Naive thymus-derived CD4-positive, alpha-beta T cell (primary cell): ENCODE measurements at regions not wholly inside any gene's neighbourhood (a gene's known extent, or its start where the extent isn't known, plus 50 kb on each side); places are given as distances from the start of the nearest gene placed in this dataset.

ENCODE experiments used
- ATAC-seq: fragments of 150-1000 bp; cut with Tn5 transposase; 2 replicates; pipeline ENCODE4 v1.10.0; 2021; ENCODE audit warnings: mild to moderate bottlenecking, moderate library complexity
- CTCF ChIA-PET: fragments of 350-600 bp; sonication (Branson Sonifier 250); formaldehyde crosslinking; loops from one replicate; lab custom pipeline; 2021; ENCODE audit warnings: antibody characterized with exemption; lab: Charles Lee
- POLR2A ChIA-PET: fragments of 350-600 bp; sonication (Branson Sonifier 250); formaldehyde crosslinking; loops from one replicate; lab custom pipeline; 2021; ENCODE audit warnings: antibody characterized with exemption, inconsistent platforms; lab: Charles Lee
- DNase-seq, 9 donors: peaks; one replicate each; pipeline versions ENCODE4 v3.0.0 to v3.0.0-alpha.2; 2020 to 2022; ENCODE audit warnings: mixed read lengths in 1 of 9
- H3K27ac ChIP-seq: one replicate; pipeline ENCODE4 v1.7.0; 2013; ENCODE audit warnings: mild to moderate bottlenecking, low read depth, low read length, moderate library complexity
- H3K27me3 ChIP-seq, 2 donors: one replicate each; pipeline ENCODE4 v1.7.0; 2013; ENCODE audit warnings: low read length in 2 of 2, mild to moderate bottlenecking in 2 of 2, moderate library complexity in 2 of 2; ENCODE audit not compliant: control insufficient read depth in 2 of 2, insufficient read depth in 2 of 2
- H3K36me3 ChIP-seq, 3 experiments: 1 replicate in 2 of 3; 2 replicates in 1 of 3; pipeline ENCODE4 v1.7.0; 2013; ENCODE audit warnings: low read length in 3 of 3, mild to moderate bottlenecking in 3 of 3, moderate library complexity in 1 of 3; ENCODE audit not compliant: insufficient read depth in 3 of 3, control insufficient read depth in 2 of 3
- H3K4me1 ChIP-seq, 2 donors: one replicate each; pipeline ENCODE4 v1.7.0; 2013; ENCODE audit warnings: low read length in 2 of 2, mild to moderate bottlenecking in 2 of 2, moderate library complexity in 1 of 2; ENCODE audit not compliant: control insufficient read depth in 2 of 2, insufficient read depth in 2 of 2
- H3K4me3 ChIP-seq: 2 replicates; pipeline ENCODE4 v1.7.0; 2013; ENCODE audit warnings: mild to moderate bottlenecking, low read length
- H3K9me3 ChIP-seq, 3 experiments: 1 replicate in 2 of 3; 2 replicates in 1 of 3; pipeline ENCODE4 v1.7.0; 2013; ENCODE audit warnings: low read length in 3 of 3; ENCODE audit not compliant: control insufficient read depth in 2 of 3
- H3K27ac Mint-ChIP-seq, 9 donors: one replicate each; pipeline ENCODE4 v1.8.0; 2020 to 2022; ENCODE audit warnings: mixed read lengths in 9 of 9, mild to moderate bottlenecking in 8 of 9, moderate library complexity in 5 of 9, inconsistent platforms in 2 of 9
- H3K27me3 Mint-ChIP-seq, 5 donors: one replicate each; pipeline ENCODE4 v1.8.0; 2021 to 2022; ENCODE audit warnings: mixed read lengths in 5 of 5, mild to moderate bottlenecking in 1 of 5
- H3K36me3 Mint-ChIP-seq, 5 donors: one replicate each; pipeline ENCODE4 v1.8.0; 2020 to 2022; ENCODE audit warnings: mixed read lengths in 5 of 5, mild to moderate bottlenecking in 3 of 5, inconsistent platforms in 1 of 5
- H3K4me1 Mint-ChIP-seq, 7 donors: one replicate each; pipeline ENCODE4 v1.8.0; 2020 to 2022; ENCODE audit warnings: mixed read lengths in 7 of 7, mild to moderate bottlenecking in 3 of 7, inconsistent platforms in 1 of 7
- H3K4me3 Mint-ChIP-seq, 10 donors: one replicate each; pipeline ENCODE4 v1.8.0; 2020 to 2022; ENCODE audit warnings: mild to moderate bottlenecking in 10 of 10, mixed read lengths in 10 of 10, moderate library complexity in 6 of 10, inconsistent platforms in 2 of 10
- H3K9me3 Mint-ChIP-seq, 11 donors: one replicate each; pipeline ENCODE4 v1.8.0; 2020 to 2022; ENCODE audit warnings: mixed read lengths in 11 of 11, mild to moderate bottlenecking in 4 of 11, inconsistent platforms in 1 of 11, moderate library complexity in 1 of 11
- intact Hi-C, 2 donors: fragments of 100-400 bp; cut with micrococcal nuclease; formaldehyde crosslinking; loops; one replicate each; pipeline ENCODE4 v1.15.1; 2023

- ATAC-seq (no peak), DNase-seq (no peak)
- Histone ChIP-seq H3K36me3 (no peaks in the 10 kb centered on the region), H3K27me3 (no peaks in the 10 kb centered on the region), H3K27ac (peak overlapping the region; percentile 99), H3K9me3 (no peaks in the 10 kb centered on the region), H3K4me1 (peaks cover 47 to 48% of the 10 kb centered on the region in 2 donors), H3K4me3 (peak overlapping the region; percentile 15)
- ChIA-PET POLR2A (interaction anchor here (0.8 to 5.2 kb wide), 13 partner anchors 12 to 278 kb away, joined by 3 to 37 read pairs (median 5); partner anchors contain the start of gene PTGER4), CTCF (interaction anchor here (1.2 to 2.4 kb wide), 3 partner anchors 30 to 275 kb away, joined by 4 to 10 read pairs (median 7); no protein-coding TSS in a partner anchor)
- H3K36me3 Mint-ChIP-seq = peaks cover 0 to 13% (median 3%) of the 10 kb centered on the region in 5 donors
- peak overlapping the region; percentile 95 to 100 (median 99) for H3K27ac Mint-ChIP-seq
- H3K27me3 Mint-ChIP-seq = no peaks in the 10 kb centered on the region
- peaks cover 0 to 15% (median 1%) of the 10 kb centered on the region in 11 donors for H3K9me3 Mint-ChIP-seq
- peaks cover 36 to 69% (median 57%) of the 10 kb centered on the region in 7 donors for H3K4me1 Mint-ChIP-seq
- intact Hi-C loops = loop anchor here (1.0 to 2.0 kb wide), 15 partner anchors 18 to 424 kb away; partner anchors contain the start of genes PTGER4 (in 2 of the 2), RPL37 (in 1 of the 2) and TTC33 (in 1 of the 2)
- H3K4me3 Mint-ChIP-seq = peak overlapping the region; percentile 49 to 87 (median 80)
These were observed 268.6 kb upstream of the PTGER4 start for GRCh38 chr5:40410964-40411635.

- DNase-seq (peak; percentile 23 to 98 (median 93)), ATAC-seq (peak; percentile 91)
- H3K27ac Mint-ChIP-seq = peak overlapping the region; percentile 95 to 100 (median 99)
- no peaks in the 10 kb centered on the region for H3K27me3 ChIP-seq
- intact Hi-C loops = loop anchor here (1.0 to 2.0 kb wide), 15 partner anchors 19 to 425 kb away; partner anchors contain the start of genes PTGER4 (in 2 of the 2), RPL37 (in 1 of the 2) and TTC33 (in 1 of the 2)
- H3K9me3 ChIP-seq = no peaks in the 10 kb centered on the region
- CTCF ChIA-PET = interaction anchor here (1.2 to 2.4 kb wide), 3 partner anchors 31 to 276 kb away, joined by 4 to 10 read pairs (median 7); no protein-coding TSS in a partner anchor
- peaks cover 0 to 16% (median 1%) of the 10 kb centered on the region in 11 donors for H3K9me3 Mint-ChIP-seq
- peak overlapping the region; percentile 49 to 87 (median 80) for H3K4me3 Mint-ChIP-seq
- POLR2A ChIA-PET = interaction anchor here (0.6 to 5.2 kb wide), 21 partner anchors 11 to 279 kb away, joined by 3 to 37 read pairs (median 5); partner anchors contain the start of gene PTGER4
- H3K27ac ChIP-seq = peak overlapping the region; percentile 99
- H3K36me3 ChIP-seq = no peaks in the 10 kb centered on the region
- no peaks in the 10 kb centered on the region for H3K27me3 Mint-ChIP-seq
- H3K4me1 ChIP-seq = peaks cover 54 to 56% of the 10 kb centered on the region in 2 donors
- H3K36me3 Mint-ChIP-seq = peaks cover 0 to 13% (median 3%) of the 10 kb centered on the region in 5 donors
- H3K4me3 ChIP-seq = no peak overlapping the region
- H3K4me1 Mint-ChIP-seq = peaks cover 38 to 76% (median 65%) of the 10 kb centered on the region in 7 donors
These were observed 269.4 kb upstream of the PTGER4 start for GRCh38 chr5:40410231-40410861.

- peak overlapping the region; percentile 53 for H3K4me3 ChIP-seq
- ChIA-PET CTCF (interaction anchor here (1.9 to 2.4 kb wide), 2 partner anchors 273 to 276 kb away, joined by 7 to 10 read pairs; no protein-coding TSS in a partner anchor), POLR2A (interaction anchor here (1.0 to 5.2 kb wide), 15 partner anchors 19 to 425 kb away, joined by 3 to 37 read pairs (median 6); partner anchors contain the start of genes PTGER4 and RPL37)
- DNase-seq = peak in 7 of 9 donors; percentile 55 to 77 (median 72)
- no peaks in the 10 kb centered on the region for H3K27me3 ChIP-seq
- Mint-ChIP-seq H3K4me3 (peak overlapping the region; percentile 69 to 87 (median 80)), H3K9me3 (peaks cover 0 to 16% (median 1%) of the 10 kb centered on the region in 11 donors), H3K27ac (peak overlapping the region; percentile 95 to 100 (median 99)), H3K4me1 (peaks cover 41 to 84% (median 72%) of the 10 kb centered on the region in 7 donors), H3K27me3 (no peaks in the 10 kb centered on the region), H3K36me3 (peaks cover 0 to 13% (median 3%) of the 10 kb centered on the region in 5 donors)
- H3K9me3 ChIP-seq = no peaks in the 10 kb centered on the region
- peaks cover 61 to 62% of the 10 kb centered on the region in 2 donors for H3K4me1 ChIP-seq
- intact Hi-C loops = loop anchor here (10.0 kb wide), 3 partner anchors 345 to 1225 kb away; partner anchors contain the start of gene TTC33 (in 1 of the 2)
- peak; percentile 20 for ATAC-seq
- peak overlapping the region; percentile 99 for H3K27ac ChIP-seq
- no peaks in the 10 kb centered on the region for H3K36me3 ChIP-seq
These were observed 270.1 kb upstream of the PTGER4 start for GRCh38 chr5:40409601-40410000.

GRCh38 chr5:40406741-40407211 is 272.9 kb upstream of the PTGER4 start:
- H3K4me3 ChIP-seq = peak overlapping the region; percentile 31

GRCh38 chr5:40405996-40406740 is 273.5 kb upstream of the PTGER4 start:
- H3K4me3 ChIP-seq = peak overlapping the region; percentile 31
- Mint-ChIP-seq H3K9me3 (peaks cover 0 to 11% (median 0%) of the 10 kb centered on the region in 11 donors), H3K4me1 (peaks cover 54 to 96% (median 93%) of the 10 kb centered on the region in 7 donors), H3K27ac (peak overlapping the region; percentile 95 to 100 (median 99)), H3K36me3 (peaks cover 0 to 19% (median 3%) of the 10 kb centered on the region in 5 donors), H3K27me3 (no peaks in the 10 kb centered on the region), H3K4me3 (peak overlapping the region in 9 of 10 donors; percentile 33 to 83 (median 71))
- intact Hi-C loops = loop anchor here (1.0 to 10.0 kb wide), 6 partner anchors 23 to 1221 kb away; partner anchors contain the start of genes PTGER4 (in 1 of the 2) and TTC33 (in 1 of the 2)
- ChIA-PET POLR2A (interaction anchor here (0.6 to 5.2 kb wide), 8 partner anchors 15 to 278 kb away, joined by 3 to 37 read pairs (median 4); partner anchors contain the start of gene PTGER4), CTCF (interaction anchor here (0.6 kb wide), 1 partner anchor 249 kb away, joined by 3 read pairs; no protein-coding TSS in a partner anchor)
- no peaks in the 10 kb centered on the region for H3K36me3 ChIP-seq
- H3K4me1 ChIP-seq = peaks cover 57 to 60% of the 10 kb centered on the region in 2 donors
- DNase-seq (peak in 6 of 9 donors; percentile 16 to 74 (median 47)), ATAC-seq (no peak)
- peak overlapping the region; percentile 99 for H3K27ac ChIP-seq
- no peaks in the 10 kb centered on the region for H3K27me3 ChIP-seq
- H3K9me3 ChIP-seq = no peaks in the 10 kb centered on the region

More at GRCh38 chr5:40406741-40407211, 272.9 kb upstream of the PTGER4 start:
- H3K4me1 Mint-ChIP-seq = peaks cover 57 to 96% (median 93%) of the 10 kb centered on the region in 7 donors
- no peaks in the 10 kb centered on the region for H3K9me3 ChIP-seq
- ATAC-seq (no peak), DNase-seq (peak in 7 of 9 donors; percentile 21 to 69 (median 44))
- no peaks in the 10 kb centered on the region for H3K27me3 Mint-ChIP-seq
- H3K36me3 Mint-ChIP-seq = peaks cover 0 to 20% (median 3%) of the 10 kb centered on the region in 5 donors
- H3K4me3 Mint-ChIP-seq = peak overlapping the region; percentile 18 to 83 (median 67)
- POLR2A ChIA-PET = interaction anchor here (0.6 to 5.2 kb wide), 10 partner anchors 16 to 277 kb away, joined by 3 to 37 read pairs (median 4); partner anchors contain the start of gene PTGER4
- peak overlapping the region; percentile 99 for H3K27ac ChIP-seq
- peak overlapping the region; percentile 95 to 100 (median 99) for H3K27ac Mint-ChIP-seq
- intact Hi-C loops = loop anchor here (1.0 to 10.0 kb wide), 6 partner anchors 23 to 1222 kb away; partner anchors contain the start of genes PTGER4 (in 1 of the 2) and TTC33 (in 1 of the 2)
- peaks cover 63 to 66% of the 10 kb centered on the region in 2 donors for H3K4me1 ChIP-seq
- peaks cover 0 to 17% (median 1%) of the 10 kb centered on the region in 11 donors for H3K9me3 Mint-ChIP-seq
- H3K36me3 ChIP-seq = no peaks in the 10 kb centered on the region
- no peaks in the 10 kb centered on the region for H3K27me3 ChIP-seq
- CTCF ChIA-PET = interaction anchor here (0.7 kb wide), 1 partner anchor 349 kb away, joined by 3 read pairs; no protein-coding TSS in a partner anchor
